ENCODE measurements at regions not wholly inside any gene's neighbourhood (a gene's known extent, or its start where the extent isn't known, plus 50 kb on each side); places are given as distances from the start of the nearest gene placed in this dataset.

- DNase-seq (ENCODE audit: low spot score), result no peak
- no peak for ATAC-seq (ENCODE audit: low FRiP score)
- TF ChIP-seq, protein P1, sequence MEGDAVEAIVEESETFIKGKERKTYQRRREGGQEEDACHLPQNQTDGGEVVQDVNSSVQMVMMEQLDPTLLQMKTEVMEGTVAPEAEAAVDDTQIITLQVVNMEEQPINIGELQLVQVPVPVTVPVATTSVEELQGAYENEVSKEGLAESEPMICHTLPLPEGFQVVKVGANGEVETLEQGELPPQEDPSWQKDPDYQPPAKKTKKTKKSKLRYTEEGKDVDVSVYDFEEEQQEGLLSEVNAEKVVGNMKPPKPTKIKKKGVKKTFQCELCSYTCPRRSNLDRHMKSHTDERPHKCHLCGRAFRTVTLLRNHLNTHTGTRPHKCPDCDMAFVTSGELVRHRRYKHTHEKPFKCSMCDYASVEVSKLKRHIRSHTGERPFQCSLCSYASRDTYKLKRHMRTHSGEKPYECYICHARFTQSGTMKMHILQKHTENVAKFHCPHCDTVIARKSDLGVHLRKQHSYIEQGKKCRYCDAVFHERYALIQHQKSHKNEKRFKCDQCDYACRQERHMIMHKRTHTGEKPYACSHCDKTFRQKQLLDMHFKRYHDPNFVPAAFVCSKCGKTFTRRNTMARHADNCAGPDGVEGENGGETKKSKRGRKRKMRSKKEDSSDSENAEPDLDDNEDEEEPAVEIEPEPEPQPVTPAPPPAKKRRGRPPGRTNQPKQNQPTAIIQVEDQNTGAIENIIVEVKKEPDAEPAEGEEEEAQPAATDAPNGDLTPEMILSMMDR (IDR thresholded peaks at IDR 0.05), result no peak
Measured at GRCh38 chr22:48511781-48512327, 1315.8 kb downstream of the BRD1 start.

GRCh38 chr22:48511211-48511610 lies 1316.5 kb downstream of the BRD1 start:
- ATAC-seq (ENCODE audit: low FRiP score), result no peak
- TF ChIP-seq, protein P1 (IDR thresholded peaks at IDR 0.05), result no peak

DNA sequence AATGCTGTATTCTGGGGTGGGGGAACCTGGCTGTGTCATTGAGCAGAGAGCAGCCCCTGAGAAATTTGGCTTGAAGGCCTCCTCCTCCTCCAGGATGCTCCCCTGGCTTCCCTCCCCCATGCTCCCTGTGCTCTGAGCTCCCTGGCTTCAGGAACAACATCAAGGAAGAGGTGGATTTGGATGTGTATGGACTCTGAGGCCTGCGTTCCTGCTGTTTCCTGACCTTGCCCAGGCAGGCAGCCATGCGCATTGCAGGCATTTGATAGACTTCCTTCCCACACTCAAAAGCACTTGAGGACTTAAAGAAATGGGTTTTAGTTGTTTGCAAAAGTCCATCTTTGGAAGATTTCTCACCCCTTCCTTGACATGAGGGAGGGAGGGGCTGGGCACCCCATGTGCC lies 1317.1 kb downstream of the BRD1 start:
- TF ChIP-seq, protein P1 (IDR thresholded peaks at IDR 0.05), result no peak
- DNase-seq (ENCODE audit: low spot score) (no peak), ATAC-seq (ENCODE audit: low FRiP score) (no peak)

More at GRCh38 chr22:48511211-48511610, 1316.5 kb downstream of the BRD1 start:
- no peak for DNase-seq (ENCODE audit: low spot score)

- no peak for DNase-seq (ENCODE audit: low spot score)
- TF ChIP-seq, protein P1 (IDR thresholded peaks at IDR 0.05), result no peak
- ATAC-seq (ENCODE audit: low FRiP score), result no peak
Measured at GRCh38 chr22:48507595-48508350, 1319.9 kb downstream of the BRD1 start.

DNA sequence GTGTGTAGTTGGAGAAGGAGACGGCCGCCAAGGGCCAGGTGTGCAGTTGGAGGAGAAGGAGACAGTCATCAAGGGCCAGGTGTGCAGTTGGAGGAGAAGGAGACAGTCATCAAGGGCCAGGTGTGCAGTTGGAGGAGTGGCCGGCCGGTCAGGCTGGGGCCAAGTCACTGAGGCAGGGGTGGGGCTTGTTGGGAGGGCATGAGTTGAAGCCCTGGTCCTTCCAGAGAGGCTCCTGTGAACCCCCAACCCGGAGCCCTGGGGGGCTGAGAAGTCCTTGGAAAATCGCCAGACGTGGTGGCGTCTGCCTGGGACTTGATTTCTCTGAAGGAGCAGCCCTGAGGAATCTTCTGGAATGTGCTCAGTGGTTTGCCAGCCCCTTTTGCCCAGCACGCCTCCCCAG lies 1320.5 kb downstream of the BRD1 start:
- TF ChIP-seq, protein P1 (IDR thresholded peaks at IDR 0.05), result no peak
- ATAC-seq (ENCODE audit: low FRiP score) (no peak), DNase-seq (ENCODE audit: low spot score) (no peak)

GRCh38 chr22:48506506-48507145 lies 1321.0 kb downstream of the BRD1 start:
- DNase-seq (ENCODE audit: low spot score) (no peak), ATAC-seq (ENCODE audit: low FRiP score) (no peak)
- TF ChIP-seq, protein P1 (IDR thresholded peaks at IDR 0.05), result no peak

Measured in omental fat pad (tissue), 3 donors.